Daoy (cell line): ENCODE measurements at regions not wholly inside any gene's neighbourhood (a gene's known extent, or its start where the extent isn't known, plus 50 kb on each side); places are given as distances from the start of the nearest gene placed in this dataset.
"Not testable (repeated sequence)": the region's sequence is repeated elsewhere in the genome, so short reads cannot be mapped to it uniquely, and the experiment has no call there.

Experiments used
- DNase-seq: peaks from one replicate; pipeline ENCODE4 v3.0.0-alpha.2; 2015; ENCODE audit warnings: low read depth

DNA sequence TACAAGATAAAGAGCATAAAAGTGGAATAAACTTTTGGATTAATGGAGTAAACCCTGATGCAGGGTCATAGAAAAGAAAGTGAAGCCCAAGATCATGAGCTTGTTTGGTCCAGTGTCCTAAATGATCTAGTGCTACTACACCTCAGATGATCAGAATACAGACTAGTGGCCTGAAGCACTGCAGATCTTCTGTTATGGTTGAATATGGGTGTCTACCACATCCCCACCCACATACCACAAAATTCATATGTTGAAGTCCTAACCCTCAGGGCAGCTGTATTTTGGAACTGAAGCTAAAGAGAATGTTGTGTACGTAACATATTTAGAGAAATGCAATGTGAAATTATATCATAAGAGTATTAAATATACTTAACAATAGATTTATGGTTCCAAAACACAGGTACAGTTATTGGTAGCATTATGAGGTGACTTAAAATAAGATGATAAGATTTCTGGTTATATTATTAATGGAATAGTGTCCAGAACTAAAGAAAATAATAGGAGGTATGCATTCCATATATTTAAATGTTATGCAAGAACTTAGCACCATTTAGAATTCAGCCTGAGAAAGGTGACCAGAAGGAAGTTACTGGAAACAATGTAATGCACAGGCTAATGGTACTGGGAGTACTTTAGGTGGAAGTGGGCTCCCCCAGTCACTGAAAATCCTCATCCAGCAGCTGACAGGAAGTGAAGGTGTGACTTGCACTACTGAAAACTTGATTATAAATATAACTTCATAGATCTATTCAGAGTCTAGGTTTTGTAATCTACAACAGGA, 1155.1 kb downstream of the TAF11L14 start:
- no peak for DNase-seq

DNA sequence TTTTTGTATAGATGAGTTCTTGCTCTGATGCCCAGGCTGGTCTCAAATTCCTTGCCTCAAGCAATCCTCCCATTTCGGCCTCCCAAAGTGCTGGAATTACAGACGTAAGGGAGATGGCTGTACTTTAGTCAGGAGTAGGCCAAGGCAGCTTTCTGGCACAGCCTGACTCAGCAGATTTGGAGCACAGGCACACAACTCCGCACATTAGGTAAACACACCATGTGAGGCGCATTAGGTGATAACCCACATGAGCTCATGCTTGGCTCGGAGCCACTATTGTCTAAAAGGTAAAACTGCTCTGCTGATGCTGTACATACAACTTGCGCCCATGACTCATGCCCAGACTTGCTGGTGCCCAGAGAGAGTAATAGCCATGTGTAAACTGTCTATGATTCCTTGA, 1157.9 kb downstream of the TAF11L14 start:
- DNase-seq = peak; percentile 91

DNA sequence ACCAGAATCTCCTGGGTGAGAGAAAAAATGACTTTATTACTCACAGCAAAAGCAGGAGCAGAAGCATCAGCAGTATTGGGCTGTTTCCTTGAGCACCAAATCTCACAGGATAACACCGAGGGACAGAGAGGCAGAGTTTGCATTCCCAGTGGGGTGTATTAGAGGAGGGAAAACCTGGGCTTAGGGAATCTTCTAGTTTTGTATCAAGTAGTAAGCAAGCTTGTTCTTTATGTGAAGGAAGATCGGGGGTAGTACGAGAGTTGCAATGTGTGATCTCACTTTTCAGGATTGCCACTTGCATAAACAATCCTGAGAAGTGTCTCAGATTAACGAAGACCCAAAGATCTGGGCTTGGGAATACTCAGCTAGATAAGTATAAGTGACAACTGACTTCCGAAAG, 1163.0 kb downstream of the TAF11L14 start:
- peak; percentile 7 for DNase-seq

DNA sequence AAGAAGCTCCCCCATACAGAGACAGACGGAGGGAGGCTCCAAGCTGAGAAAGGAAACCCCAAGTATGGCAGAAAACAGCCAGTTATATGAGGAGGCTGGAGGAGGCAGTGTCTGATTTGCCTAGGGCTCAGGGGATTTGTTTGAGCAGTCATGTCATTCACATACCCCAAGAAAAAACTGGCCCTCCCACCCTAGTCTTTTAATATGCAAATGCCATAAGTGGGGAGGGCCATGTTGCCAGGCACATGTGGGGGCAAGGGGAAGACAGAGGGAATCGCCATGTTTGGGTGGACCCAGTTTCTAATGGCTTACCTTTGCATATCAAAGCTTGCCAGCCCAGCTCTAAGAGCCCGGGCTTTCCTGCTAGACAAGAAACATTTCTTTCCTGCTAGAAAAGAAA, 1163.8 kb downstream of the TAF11L14 start:
- no peak for DNase-seq

DNA sequence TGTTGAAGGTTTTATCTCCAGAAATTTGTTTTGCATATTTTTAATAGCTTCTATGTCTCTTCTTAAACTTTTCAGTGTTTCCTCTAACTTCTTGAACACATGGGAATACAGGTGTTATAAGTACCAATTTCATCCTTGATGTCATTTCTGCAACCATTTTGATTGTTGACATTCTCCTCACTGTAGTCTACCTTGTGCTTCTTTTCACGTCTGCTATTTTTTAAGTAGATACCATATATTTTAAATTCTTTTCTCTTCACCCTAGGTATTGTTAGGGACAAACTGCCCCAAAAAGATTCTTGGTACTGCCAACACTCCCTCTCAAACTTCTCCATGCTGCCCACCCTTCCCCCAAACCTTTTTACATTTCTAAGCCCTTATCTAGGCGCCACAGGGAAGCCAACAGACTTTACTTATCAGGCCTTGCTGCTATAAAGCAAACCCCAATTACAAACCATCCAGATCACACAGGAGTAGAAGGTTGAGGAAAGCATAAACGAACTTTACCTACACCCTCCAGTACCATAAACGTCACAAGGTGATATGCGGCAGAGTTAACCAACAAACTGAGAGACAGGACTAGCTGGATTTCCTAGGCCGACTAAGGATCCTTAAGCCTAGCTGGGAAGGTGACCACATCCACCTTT, 1165.3 kb downstream of the TAF11L14 start:
- DNase-seq = no peak

DNA sequence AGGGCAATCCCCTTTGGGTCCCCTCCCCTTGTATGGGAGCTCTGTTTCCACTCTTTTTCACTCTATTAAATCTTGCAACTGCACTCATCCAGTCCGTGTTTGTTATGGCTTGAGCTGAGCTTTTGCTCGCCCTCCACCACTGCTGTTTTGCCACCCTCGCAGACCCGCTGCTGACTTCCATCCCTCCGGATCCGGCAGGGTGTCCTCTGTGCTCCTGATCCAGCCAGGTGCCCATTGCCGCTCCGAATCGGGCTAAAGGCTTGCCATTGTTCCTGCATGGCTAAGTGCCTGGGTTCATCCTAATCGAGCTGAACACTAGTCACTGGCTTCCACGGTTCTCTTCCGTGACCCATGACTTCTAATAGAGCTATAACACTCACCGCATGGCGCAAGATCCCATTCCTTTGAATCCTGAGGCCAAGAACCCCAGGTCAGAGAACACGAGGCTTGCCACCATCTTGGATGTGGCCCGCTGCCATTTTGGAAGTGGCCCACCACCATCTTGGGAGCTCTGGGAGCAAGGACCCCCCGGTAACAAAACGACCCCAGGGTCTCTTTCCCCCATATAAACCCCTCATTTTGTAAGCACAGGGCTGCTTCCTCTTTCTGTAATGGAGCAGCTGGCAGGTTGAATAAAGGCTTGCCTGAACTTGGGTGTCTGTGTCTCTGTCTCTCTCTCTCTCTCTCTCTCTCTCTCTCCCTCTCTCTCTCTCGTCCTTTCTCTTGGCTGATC, 1166.2 kb downstream of the TAF11L14 start:
- DNase-seq = no peak

DNA sequence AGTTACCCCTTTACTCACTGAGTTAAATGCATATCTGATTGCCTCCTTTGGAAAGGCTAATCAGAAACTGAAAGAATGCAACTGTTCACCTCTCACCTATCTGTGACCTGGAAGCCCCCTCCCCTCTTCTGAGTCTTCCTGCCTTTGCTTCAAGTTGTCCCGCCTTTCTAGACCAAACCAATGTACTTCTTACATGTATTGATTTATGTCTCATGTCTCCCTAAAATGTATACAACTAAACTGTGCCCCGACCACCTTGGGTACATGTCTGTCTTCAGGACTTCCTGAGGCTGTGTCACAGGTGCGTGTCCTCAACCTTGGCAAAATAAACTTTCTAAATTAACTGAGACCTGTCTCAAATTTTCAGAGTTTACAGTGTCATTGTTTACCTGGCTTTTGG, 1167.2 kb downstream of the TAF11L14 start:
- DNase-seq = not testable (repeated sequence)

DNA sequence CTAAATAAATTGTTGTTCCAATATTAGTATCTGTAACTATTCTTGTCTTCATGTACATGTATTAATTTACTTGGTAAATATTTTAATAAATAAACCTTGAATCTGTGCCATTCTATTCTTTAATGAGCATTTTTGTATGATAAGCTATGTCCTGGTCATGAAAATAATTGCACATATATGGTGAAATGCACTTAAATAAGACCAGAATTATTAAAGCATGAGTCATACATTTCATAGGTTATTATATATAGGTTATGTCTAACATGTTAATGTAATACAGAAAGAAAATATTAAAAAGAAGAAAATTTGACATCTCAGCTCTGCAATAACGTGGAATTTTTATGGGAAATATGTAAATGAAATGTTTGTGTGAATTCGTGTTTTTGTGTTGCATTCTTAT, 1168.1 kb downstream of the TAF11L14 start:
- DNase-seq = no peak

DNA sequence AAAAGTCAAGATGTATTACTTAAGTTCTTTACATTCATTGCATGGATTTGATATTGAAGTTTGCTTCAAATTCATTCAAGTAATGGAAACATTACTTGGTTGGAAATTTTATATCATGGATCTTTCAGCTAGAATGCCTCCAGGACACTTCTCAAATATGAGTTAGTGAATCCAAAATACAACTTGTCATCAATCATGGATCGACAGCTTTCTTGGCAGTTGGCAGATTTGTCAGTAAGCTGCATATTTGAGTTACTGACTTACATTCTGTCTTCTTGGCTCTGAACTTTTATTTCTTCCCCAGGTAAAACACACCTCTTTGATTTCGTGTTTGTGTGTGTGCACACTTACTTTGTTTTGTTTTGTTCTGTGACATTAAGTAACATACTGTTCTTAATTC, 1171.1 kb downstream of the TAF11L14 start:
- no peak for DNase-seq

DNA sequence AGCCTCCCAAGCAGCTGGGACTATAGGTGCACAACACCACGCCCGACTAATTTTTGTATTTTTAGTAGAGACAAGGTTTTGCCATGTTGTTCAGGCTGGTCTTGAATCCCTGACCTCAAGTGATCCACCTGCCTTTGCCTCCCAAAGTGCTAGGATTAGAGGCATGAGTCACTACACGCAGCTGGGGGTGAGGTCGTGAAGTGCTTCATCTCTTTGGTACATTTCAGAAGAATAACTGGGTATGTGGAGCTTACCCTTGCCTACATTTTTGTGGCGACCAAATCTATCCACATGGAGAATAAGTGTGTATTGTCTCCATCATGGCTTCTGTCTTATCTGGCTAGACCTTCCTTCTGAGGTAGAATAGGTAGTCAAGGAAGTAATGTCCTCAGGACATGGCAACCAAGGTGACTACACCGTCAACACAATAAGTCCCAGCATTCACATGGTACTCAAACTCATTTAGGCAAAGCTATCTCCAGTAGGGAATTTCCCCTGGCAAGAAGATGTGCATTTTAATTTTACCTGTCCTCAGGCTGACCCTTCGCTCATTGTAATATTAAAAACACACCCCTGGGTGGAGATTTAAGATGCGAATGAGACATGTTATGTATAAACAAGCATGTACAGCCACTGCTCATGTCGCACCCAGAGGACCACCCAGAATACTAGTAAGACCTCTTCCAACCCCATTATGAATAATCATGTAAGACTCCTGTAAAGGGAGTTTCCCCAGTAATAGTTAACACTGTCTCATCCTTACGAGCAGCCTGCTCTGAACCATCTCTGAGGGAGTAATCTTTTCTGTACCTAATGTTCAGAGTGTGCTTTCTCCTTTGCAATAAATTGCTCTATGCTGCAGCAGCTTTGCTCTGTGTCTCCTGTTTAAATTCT, 1173.2 kb downstream of the TAF11L14 start:
- peak; percentile 73 for DNase-seq

DNA sequence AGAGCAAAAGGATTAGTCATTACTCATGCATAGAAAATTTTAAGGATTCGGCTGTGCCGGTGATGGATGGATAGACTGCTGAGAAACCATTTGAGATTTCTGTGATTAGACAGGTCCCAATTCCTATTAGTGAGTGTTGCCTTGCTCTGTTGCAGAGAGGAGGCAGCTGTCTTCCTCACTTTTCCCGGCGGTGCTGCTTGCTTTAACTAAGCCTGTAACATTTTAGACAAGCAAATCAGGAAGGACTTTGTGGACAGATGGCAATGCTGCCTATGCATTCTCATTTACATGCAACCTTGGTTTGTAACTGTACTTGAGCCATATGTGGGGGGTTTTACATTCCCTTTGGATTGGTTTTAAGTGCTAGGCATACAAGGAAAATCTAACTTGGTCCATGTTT, 1176.3 kb downstream of the CDH18 start:
- DNase-seq = no peak

DNA sequence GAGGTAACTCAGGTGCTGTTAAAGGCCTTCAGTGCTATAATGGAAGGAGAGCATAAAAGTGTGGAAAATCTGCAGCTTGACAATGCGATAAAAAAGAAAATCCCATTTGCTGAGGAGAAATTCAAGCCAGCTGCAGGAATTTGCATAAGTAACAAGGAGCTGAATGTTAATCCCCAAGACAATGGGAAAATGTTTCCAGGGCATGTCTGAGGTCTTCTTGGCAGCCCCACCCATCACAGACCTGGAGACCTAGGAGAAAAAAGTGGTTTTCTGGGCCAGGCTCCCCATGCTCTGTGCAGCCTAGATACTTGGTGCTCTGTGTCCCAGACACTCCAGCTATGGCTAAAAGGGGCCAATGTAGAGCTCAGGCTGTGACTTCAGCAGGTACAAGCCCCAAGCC, 1159.6 kb downstream of the CDH18 start:
- no peak for DNase-seq

DNA sequence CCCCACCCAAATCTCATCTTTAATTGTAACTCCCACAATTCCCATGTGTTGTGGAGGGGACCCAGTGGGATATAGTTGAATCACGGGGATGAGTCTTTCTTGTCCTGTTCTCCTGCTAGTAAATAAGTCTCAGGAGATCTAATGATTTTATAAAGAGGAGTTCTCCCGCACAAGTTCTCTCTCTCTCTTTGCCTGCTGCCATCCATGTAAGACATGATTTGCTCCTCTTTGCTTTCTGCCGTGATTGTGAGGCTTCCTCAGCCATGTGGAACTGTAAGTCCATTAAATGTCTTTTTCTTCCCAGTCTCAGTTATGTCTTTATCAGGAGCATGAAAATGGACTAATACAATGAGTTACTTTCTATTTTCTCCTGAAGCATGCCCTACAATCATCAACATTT, 1158.5 kb downstream of the CDH18 start:
- no peak for DNase-seq

DNA sequence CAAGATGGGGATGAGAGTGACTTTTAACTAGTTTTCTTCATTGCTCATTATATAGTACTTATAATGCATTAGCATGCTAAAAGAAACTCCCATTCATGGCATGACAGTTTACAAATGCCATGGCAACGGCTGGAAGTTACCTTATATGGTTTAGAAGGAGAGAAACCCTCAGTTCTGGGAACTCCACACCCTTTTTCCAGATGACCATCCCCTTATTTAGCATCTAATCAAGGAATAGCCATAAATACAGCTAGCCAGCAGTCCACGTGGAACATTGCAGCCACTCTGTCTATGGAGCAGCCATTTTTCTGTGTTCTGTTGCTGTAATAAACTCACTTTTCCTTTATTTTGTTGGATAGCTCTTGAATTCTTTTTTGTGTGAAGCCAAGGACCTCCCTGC, 1137.8 kb downstream of the CDH18 start:
- DNase-seq = no peak

DNA sequence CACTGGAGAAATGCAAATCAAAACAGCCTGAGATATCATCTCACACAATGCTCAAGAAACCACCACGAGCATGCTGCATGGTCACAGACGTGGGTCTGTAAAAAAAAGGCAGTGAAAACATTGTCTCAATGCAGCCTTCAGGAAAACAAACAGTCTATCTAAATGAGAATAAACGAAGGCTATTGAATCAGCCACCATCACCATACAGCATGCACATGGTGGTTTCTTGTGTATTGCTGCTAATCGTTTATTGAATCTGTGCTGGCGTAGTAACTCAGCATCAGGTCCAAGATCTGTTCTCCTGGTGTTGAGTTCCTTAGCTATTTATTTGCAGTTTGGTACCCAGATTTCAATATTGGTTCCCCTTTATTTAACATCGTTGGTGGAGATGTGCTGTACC, 1115.0 kb downstream of the CDH18 start:
- DNase-seq = no peak

DNA sequence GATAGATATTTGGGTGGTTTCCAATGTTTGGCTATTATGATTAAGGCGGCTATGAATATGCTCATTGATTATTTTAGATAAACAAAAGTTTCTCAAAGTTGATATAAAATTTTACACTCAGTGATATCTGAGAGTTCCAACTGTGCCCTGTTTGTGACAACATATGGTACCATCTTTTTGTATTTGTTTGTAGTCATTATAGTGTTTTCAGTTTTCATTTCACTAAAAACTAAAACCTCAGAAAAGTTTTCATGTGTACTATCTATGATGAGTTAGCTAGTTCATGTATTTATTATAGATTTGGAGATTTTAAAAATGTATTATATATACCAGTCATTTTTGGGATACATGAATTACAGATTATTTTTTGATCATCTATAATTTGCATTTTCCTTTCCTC, 1111.4 kb downstream of the CDH18 start:
- no peak for DNase-seq

DNA sequence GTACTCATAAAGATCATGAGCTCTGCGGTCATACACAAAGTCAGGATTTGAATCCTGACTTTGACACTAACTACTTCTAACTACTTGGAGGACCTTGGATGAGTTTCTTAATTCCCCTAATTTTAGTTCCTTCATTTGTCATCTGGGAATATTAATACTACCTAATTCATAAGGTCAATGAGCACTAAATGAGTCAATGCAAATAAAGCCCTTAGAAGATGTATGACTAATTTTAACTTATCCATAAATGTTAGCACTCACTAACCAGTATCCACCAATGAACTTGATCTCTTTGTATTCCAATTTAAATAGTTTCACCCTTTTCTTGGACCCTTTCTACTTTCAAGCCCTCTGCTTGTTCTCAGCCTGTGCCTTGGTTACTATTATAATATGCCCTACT, 1106.4 kb downstream of the CDH18 start:
- no peak for DNase-seq

DNA sequence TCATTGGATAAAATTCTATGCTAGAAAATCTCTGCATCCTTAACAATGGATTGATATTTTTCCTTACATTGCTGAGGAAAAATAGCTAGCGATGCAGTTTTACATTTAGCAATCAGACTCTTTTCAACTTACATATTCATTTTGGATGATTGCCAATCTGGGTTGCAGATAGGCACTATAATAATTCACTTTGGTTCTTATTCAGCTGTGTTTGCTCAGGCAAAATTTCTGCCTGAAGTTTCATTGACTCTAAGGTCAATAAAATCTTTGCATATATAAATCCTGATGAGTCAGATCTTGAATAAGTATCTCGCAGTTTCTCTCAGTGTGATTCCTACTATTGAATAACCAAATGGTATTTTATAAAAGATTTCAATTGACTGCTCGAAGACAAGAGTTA, 1105.8 kb downstream of the CDH18 start:
- DNase-seq = no peak

DNA sequence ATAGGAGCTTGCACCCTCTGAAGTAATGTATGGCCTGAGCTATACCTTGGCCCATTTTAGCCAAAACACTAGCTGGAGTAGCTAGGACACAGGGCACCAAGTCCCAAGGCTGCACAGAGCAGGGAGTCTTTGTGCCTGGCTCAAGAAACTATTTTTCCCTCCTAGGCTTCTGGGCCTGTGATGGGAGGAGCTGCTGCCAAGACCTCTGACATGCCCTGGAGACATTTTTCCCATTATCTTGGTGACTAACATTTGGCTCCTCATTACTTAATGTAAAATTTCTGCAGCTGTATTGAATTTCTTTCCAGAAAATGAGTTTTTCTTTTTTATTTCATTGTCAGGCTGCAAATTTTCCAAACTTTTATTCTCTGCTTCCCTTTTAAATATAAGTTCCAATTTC, 1099.2 kb downstream of the CDH18 start:
- no peak for DNase-seq

DNA sequence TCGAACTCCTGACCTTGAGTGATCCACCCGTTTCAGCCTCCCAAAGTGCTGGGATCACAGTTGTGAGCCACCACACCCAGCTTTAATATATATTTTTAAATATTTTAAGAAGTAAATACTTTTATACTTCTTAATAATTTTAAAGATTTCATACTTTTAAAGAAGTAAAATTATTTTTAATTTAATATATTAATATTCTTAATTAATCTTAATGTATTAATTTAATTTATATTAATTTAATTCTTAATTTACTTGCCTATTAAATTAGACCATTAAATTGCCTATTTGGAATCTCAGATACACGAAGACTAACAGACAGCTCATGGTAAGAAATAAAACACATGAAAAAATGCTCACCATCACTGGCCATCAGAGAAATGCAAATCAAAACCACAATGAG, 1087.4 kb downstream of the CDH18 start:
- DNase-seq = no peak

DNA sequence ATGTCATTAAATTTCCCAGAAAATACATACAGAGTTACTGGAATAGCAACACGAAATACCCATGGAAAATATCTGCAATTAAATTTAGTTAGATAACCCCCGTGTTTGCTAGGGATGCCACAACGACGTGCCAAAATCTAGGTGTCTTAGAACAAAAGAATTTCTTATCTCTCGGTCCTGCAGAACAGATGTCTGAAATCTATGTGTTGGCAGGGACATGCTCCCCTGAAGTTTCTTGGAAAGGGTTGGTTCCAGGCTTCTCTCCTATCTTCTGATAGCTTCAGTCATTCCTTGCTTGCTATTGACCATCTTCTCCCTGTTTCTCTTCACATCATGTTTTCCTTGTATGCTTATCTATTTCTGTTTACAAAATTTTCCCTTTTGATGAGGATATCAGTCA, 1067.0 kb downstream of the CDH18 start:
- DNase-seq = no peak

DNA sequence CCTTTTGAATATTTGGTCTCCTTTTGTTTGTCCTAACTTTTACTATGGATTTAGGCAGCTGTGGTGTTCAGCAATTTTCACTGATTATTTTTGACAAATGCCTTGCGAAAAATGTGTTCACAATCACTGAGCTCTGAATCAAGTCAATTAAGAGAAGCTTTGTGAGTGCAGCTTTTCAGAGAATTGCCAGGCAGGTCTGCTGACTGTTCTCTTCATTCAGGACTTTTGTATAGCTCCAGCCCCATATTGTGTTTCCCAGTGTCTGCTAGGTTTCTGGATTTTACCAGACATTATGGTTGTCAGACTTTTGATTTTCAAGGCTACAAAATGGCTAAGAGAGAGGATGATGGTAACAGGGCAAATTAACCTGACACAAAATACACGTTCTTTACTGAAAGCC, 1055.9 kb downstream of the CDH18 start:
- no peak for DNase-seq
